Gastrocnemius medialis (tissue), 4 donors: ENCODE measurements at regions not wholly inside any gene's neighbourhood (a gene's known extent, or its start where the extent isn't known, plus 50 kb on each side); places are given as distances from the start of the nearest gene placed in this dataset.

Experiments used
- CTCF ChIP-seq, 5 experiments: fragments of 450-650 bp in 3 of 5; fragments of 200-600 bp in 2 of 5; sonication (generic) in 2 of 5; IDR thresholded peaks in 4 of 5; conservative IDR thresholded peaks in 1 of 5; 1 replicate in 4 of 5; 2 replicates in 1 of 5; pipeline ENCODE4 v1.5.1; 2016 to 2019; ENCODE audit warnings: antibody characterized with exemption in 5 of 5, mild to moderate bottlenecking in 3 of 5, moderate library complexity in 3 of 5
- POLR2A ChIP-seq, 2 donors: fragments of 450-650 bp; IDR thresholded peaks; one replicate each; pipeline ENCODE4 v1.6.1; 2017; ENCODE audit warnings: antibody characterized with exemption in 2 of 2, mild to moderate bottlenecking in 2 of 2, moderate library complexity in 2 of 2

DNA sequence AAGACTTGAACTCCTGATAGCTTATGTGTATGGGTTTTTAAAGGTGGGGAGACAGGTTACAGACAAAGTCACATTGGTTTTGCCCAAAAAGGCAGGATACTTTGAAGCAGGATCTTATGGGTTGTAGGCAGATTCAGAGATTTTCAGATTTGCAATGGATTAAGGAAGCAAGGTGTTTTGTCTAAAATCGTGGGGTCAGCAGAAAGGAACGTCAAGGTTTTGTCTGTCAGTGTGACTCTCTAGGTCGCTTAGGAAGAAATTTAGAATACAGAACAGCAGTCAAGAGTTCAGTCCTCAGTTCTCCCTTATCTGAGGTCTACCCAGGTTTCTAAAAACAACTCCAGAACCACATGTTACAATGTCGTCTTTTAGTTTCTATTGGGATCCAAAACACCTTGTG lies 361.0 kb downstream of the SQOR start:
- TF ChIP-seq POLR2A (IDR thresholded peaks at IDR 0.05) (no peak), CTCF (IDR thresholded peaks at IDR 0.05 in 4 of 5, conservative IDR thresholded peaks at IDR 0.05 in 1 of 5) (no peak)
